GM12891 (cell line): ENCODE measurements at regions not wholly inside any gene's neighbourhood (a gene's known extent, or its start where the extent isn't known, plus 50 kb on each side); places are given as distances from the start of the nearest gene placed in this dataset.
"Not testable (repeated sequence)": the region's sequence is repeated elsewhere in the genome, so short reads cannot be mapped to it uniquely, and the experiment has no call there.

Experiments used
- DNase-seq: peaks from one replicate; pipeline ENCODE4 v3.0.0; 2011; ENCODE audit warnings: low spot score; ENCODE audit not compliant: insufficient read length
- FAIRE-seq: peaks from 2 replicates; lab custom pipeline; 2011; peaks lifted over from hg19 to GRCh38; lab: Jason Lieb, UNC
- PAX5 ChIP-seq: IDR thresholded peaks from 2 replicates; pipeline ENCODE4 v1.6.1; 2011; ENCODE audit warnings: low read length, moderate library complexity, mild to moderate bottlenecking; ENCODE audit not compliant: insufficient read depth, severe bottlenecking
- POLR2A ChIP-seq: IDR thresholded peaks from 2 replicates; pipeline ENCODE4 v1.6.1; 2011; ENCODE audit warnings: low read depth, low read length, control low read depth
- POLR2AphosphoS5 ChIP-seq: IDR thresholded peaks from 2 replicates; pipeline ENCODE4 v1.6.1; 2011; ENCODE audit warnings: low read depth, low read length, control low read depth
- POU2F2 ChIP-seq: IDR thresholded peaks from 2 replicates; pipeline ENCODE4 v1.6.1; 2011; ENCODE audit warnings: low read depth, mild to moderate bottlenecking, control low read depth, low read length, moderate library complexity
- SPI1 ChIP-seq: IDR thresholded peaks from 2 replicates; pipeline ENCODE4 v1.6.1; 2011; ENCODE audit warnings: low read depth, low read length, control low read depth
- TAF1 ChIP-seq: IDR thresholded peaks from 2 replicates; pipeline ENCODE4 v1.6.1; 2011; ENCODE audit warnings: low read depth, low read length, control low read depth

GRCh38 chr9:81032030-81032572 lies 657.2 kb downstream of the TLE1 start:
- FAIRE-seq (no peak), DNase-seq (no peak)
- TF ChIP-seq POLR2A (no peak), PAX5 (no peak), POLR2AphosphoS5 (no peak), POU2F2 (no peak)

- no peak for FAIRE-seq
Measured at GRCh38 chr9:81031422-81032029, 657.8 kb downstream of the TLE1 start.

GRCh38 chr9:81030027-81030426 lies 659.3 kb downstream of the TLE1 start:
- FAIRE-seq = no peak
- TF ChIP-seq POLR2AphosphoS5 (no peak), TAF1 (no peak), SPI1 (no peak)
- DNase-seq = no peak

More at GRCh38 chr9:81031422-81032029, 657.8 kb downstream of the TLE1 start:
- no peak for TF ChIP-seq POU2F2
- TF ChIP-seq POLR2A = no peak
- TF ChIP-seq POLR2AphosphoS5 = no peak
- TF ChIP-seq PAX5 = no peak
- no peak for TF ChIP-seq TAF1
- no peak for TF ChIP-seq SPI1
- DNase-seq = no peak

GRCh38 chr9:81028504-81028903 lies 660.8 kb downstream of the TLE1 start:
- no peak for DNase-seq
- TF ChIP-seq SPI1 = no peak
- no peak for TF ChIP-seq POLR2A
- no peak for TF ChIP-seq TAF1
- FAIRE-seq = no peak

- no peak for TF ChIP-seq POU2F2
- no peak for TF ChIP-seq TAF1
- TF ChIP-seq POLR2A = no peak
- no peak for TF ChIP-seq SPI1
- TF ChIP-seq POLR2AphosphoS5 = no peak
- TF ChIP-seq PAX5 = no peak
- FAIRE-seq (no peak), DNase-seq (no peak)
Measured at GRCh38 chr9:81022177-81022576, 667.2 kb downstream of the TLE1 start.

- DNase-seq, FAIRE-seq: not testable (repeated sequence)
Measured at GRCh38 chr9:81014945-81015344, 674.4 kb downstream of the TLE1 start.

- not testable (repeated sequence) for DNase-seq, FAIRE-seq
Measured at GRCh38 chr9:81013191-81013590, 676.2 kb downstream of the TLE1 start.

GRCh38 chr9:81002906-81003305 lies 686.4 kb downstream of the TLE1 start:
- TF ChIP-seq TAF1 (no peak), POLR2A (no peak), POLR2AphosphoS5 (no peak), PAX5 (no peak), POU2F2 (no peak), SPI1 (no peak)
- DNase-seq = no peak
- no peak for FAIRE-seq

- FAIRE-seq (no peak), DNase-seq (no peak)
- no peak for TF ChIP-seq POLR2A
- no peak for TF ChIP-seq SPI1
- TF ChIP-seq POLR2AphosphoS5 = no peak
- TF ChIP-seq PAX5 = no peak
- no peak for TF ChIP-seq POU2F2
- no peak for TF ChIP-seq TAF1
Measured at GRCh38 chr9:81002242-81002641, 687.1 kb downstream of the TLE1 start.

- DNase-seq = no peak
- TF ChIP-seq PAX5 (no peak), POU2F2 (no peak), POLR2AphosphoS5 (no peak), TAF1 (no peak)
- no peak for FAIRE-seq
Measured at GRCh38 chr9:80995759-80996158, 693.6 kb downstream of the TLE1 start.

- TF ChIP-seq POLR2A = no peak
- TF ChIP-seq POU2F2 = no peak
- no peak for TF ChIP-seq PAX5
- TF ChIP-seq SPI1 = no peak
- no peak for TF ChIP-seq TAF1
- TF ChIP-seq POLR2AphosphoS5 = no peak
- FAIRE-seq (no peak), DNase-seq (no peak)
Measured at GRCh38 chr9:80994892-80995291, 694.5 kb downstream of the TLE1 start.

GRCh38 chr9:80985595-80985994 lies 703.8 kb downstream of the TLE1 start:
- not testable (repeated sequence) for FAIRE-seq, DNase-seq
